ES-I3 (cell line): ENCODE measurements at regions not wholly inside any gene's neighbourhood (a gene's known extent, or its start where the extent isn't known, plus 50 kb on each side); places are given as distances from the start of the nearest gene placed in this dataset.

Experiments
- H3K36me3 ChIP-seq: 2 replicates; pipeline ENCODE4 v1.6.1; 2013; ENCODE audit warnings: mild to moderate bottlenecking, low read length, control low read depth, moderate library complexity; ENCODE audit not compliant: insufficient read depth
- H3K4me1 ChIP-seq: 2 replicates; pipeline ENCODE4 v1.6.1; 2013; ENCODE audit warnings: mild to moderate bottlenecking, control low read depth, low read length; ENCODE audit not compliant: insufficient read depth
- H3K9ac ChIP-seq: 2 replicates; pipeline ENCODE4 v1.6.1; 2013; ENCODE audit warnings: low read depth, mild to moderate bottlenecking, low read length, moderate library complexity
- H3K9me3 ChIP-seq: 2 replicates; pipeline ENCODE4 v1.6.1; 2013; ENCODE audit warnings: mild to moderate bottlenecking, low read length, moderate library complexity; ENCODE audit not compliant: control insufficient read depth, insufficient read depth

DNA sequence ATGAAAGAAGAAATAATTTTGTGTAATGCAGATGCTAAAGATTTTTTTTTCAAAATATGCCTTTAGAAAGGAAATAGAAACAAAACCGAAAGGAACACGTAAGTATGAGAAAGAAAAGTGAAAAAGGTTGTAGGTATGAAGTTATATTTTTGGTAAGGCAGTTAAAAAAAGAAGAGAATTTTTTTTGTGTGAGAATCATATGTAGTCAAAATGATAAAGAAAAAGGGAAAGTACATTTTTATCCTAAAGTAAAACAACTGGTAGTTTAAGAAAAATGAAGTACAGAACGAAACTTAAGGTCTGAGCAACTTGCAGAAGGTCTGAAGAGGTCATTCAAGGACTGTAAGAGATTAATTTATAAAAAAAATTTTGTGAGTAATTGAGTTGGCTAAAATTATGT is 164.0 kb upstream of the TRAM1L1 start:
- Histone ChIP-seq H3K36me3 (no peaks in the 10 kb centered on the region), H3K4me1 (no peaks in the 10 kb centered on the region), H3K9me3 (no peaks in the 10 kb centered on the region; the same call in 1 of the 2 replicates), H3K9ac (no peak overlapping the region)

DNA sequence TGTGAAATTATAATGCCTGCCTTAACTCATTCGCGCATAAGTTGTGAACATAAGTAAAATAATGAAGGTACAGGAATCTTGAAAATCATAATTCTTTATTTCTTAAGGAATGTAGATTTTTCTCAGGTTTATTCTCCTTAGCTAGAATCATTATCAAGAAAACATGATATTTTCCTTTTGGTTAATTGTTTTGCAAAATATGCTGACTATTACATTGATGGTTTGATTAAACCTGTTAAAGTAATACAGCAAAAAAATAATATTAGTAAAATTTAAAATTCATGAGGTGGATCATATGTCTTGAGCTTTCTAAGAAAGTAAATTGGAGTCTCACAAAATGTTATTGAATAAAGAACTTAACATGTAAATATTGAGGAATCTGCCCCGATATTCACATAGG is 178.7 kb upstream of the TRAM1L1 start:
- Histone ChIP-seq H3K4me1 (no peaks in the 10 kb centered on the region), H3K9me3 (no peaks in the 10 kb centered on the region; the same call in 1 of the 2 replicates), H3K36me3 (no peaks in the 10 kb centered on the region), H3K9ac (no peak overlapping the region)

DNA sequence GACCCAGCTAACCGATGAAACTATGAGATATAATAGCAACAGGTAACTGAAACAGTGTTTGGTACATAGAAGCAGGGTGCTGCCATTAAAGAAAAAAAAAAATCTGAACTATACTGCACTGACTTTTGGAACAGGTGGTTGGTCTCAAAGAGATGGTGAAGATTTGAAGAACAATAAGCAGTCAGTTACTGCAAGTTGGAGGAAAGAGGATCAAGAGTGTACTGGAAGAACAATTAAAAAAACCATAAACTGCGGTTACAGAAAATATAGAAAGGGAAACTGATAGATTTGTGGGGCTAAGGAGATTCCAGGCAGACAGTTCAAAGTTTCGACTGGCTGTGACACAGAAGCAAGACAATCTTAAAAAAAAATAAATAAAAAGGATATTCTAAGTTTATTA is 181.9 kb upstream of the TRAM1L1 start:
- Histone ChIP-seq H3K9me3 (no peaks in the 10 kb centered on the region), H3K4me1 (no peaks in the 10 kb centered on the region), H3K9ac (no peak overlapping the region)

GRCh38 chr4:117284736-117285135 is 199.4 kb upstream of the TRAM1L1 start:
- Histone ChIP-seq H3K9me3 (no peaks in the 10 kb centered on the region), H3K4me1 (no peaks in the 10 kb centered on the region), H3K9ac (no peak overlapping the region), H3K36me3 (no peaks in the 10 kb centered on the region)

More for the DNA sequence above, 181.9 kb upstream of the TRAM1L1 start:
- H3K36me3 ChIP-seq: no peaks in the 10 kb centered on the region

DNA sequence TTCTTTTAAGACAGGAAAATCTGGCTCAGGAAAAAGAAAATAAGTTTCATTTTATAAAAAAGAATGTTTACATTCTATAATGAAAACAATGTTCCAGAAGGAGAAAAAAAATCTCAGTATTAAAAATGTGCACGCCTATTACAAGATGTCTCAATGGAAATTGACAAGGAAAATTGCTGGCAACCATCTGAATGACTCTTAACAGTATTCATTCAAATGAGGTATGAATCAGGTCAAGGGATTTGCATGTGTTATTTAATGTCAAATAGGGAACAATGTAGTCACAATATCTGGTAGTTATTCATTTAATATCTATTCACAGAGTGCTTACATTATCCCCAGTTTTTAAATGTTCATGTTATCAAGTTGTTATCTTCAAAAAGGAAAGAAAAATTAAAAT is 208.4 kb upstream of the TRAM1L1 start:
- Histone ChIP-seq H3K9ac (no peak overlapping the region), H3K36me3 (no peaks in the 10 kb centered on the region; the same call in 1 of the 2 replicates), H3K9me3 (no peaks in the 10 kb centered on the region), H3K4me1 (no peaks in the 10 kb centered on the region)

GRCh38 chr4:117302226-117302625 is 216.8 kb upstream of the TRAM1L1 start:
- no peaks in the 10 kb centered on the region for H3K4me1 ChIP-seq
- no peaks in the 10 kb centered on the region; the same call in 1 of the 2 replicates for H3K36me3 ChIP-seq
- H3K9ac ChIP-seq: no peak overlapping the region
- H3K9me3 ChIP-seq: no peaks in the 10 kb centered on the region

- no peaks in the 10 kb centered on the region for H3K36me3 ChIP-seq
- H3K9ac ChIP-seq: no peak overlapping the region
- H3K4me1 ChIP-seq: no peaks in the 10 kb centered on the region
- H3K9me3 ChIP-seq: no peaks in the 10 kb centered on the region
Observed at GRCh38 chr4:117311215-117311614, 225.8 kb upstream of the TRAM1L1 start.

DNA sequence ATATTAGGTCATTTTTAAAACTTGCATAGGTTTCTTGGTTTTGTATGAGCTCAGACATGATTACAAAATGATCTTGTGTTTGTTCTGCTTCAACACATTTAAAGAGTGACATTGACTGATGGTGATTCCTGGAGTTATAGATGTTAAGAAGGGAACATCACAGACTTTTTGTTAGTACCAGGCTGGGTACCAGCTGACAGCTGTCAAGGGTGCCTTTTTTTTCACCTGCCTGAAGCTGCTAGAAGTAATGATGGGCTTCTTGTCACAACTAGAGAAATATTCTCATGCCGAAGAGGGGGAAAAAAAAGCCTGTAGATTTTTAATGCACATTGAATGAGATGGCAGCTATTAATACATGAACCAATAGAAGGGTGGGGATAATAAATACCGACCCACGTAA is 226.6 kb upstream of the TRAM1L1 start:
- Histone ChIP-seq H3K9me3 (no peaks in the 10 kb centered on the region), H3K4me1 (no peaks in the 10 kb centered on the region), H3K9ac (no peak overlapping the region)

DNA sequence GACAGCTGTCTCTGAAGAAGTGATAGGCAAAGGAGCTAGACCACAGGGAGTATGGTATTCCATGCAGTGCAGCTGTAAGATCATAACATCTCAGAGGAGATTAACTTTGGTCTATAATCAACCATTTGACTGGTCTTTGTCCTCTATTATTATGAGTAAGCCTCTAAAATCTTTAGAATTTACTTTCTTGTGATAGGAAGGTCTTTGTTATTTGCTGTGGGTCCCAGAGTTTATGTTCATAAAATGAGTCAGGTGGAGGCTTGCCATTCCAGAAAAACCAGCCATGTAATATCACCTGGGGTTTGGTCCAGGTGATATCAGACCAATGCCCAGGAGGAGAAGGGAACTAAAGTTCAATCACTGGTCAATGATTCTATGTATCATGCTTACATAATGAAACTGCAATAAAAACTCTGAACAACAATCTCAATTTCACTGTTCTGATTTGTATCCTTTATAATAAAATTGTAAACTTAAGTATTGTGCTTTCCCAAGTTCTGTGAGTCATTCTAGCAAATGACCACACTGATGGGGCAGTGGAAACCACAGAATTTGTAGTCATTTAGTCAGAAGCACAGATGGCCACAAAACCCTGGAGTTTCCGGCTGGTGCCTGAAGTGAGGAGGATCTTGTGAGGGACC is 239.6 kb upstream of the TRAM1L1 start:
- H3K36me3 ChIP-seq: no peaks in the 10 kb centered on the region

More for the DNA sequence above, 226.6 kb upstream of the TRAM1L1 start:
- H3K36me3 ChIP-seq: no peaks in the 10 kb centered on the region

GRCh38 chr4:117326091-117326490 is 240.7 kb upstream of the TRAM1L1 start:
- Histone ChIP-seq H3K4me1 (no peaks in the 10 kb centered on the region), H3K36me3 (no peaks in the 10 kb centered on the region), H3K9me3 (no peaks in the 10 kb centered on the region), H3K9ac (no peak overlapping the region)

More for the DNA sequence above, 239.6 kb upstream of the TRAM1L1 start:
- Histone ChIP-seq H3K4me1 (no peaks in the 10 kb centered on the region), H3K9ac (no peak overlapping the region), H3K9me3 (no peaks in the 10 kb centered on the region)

DNA sequence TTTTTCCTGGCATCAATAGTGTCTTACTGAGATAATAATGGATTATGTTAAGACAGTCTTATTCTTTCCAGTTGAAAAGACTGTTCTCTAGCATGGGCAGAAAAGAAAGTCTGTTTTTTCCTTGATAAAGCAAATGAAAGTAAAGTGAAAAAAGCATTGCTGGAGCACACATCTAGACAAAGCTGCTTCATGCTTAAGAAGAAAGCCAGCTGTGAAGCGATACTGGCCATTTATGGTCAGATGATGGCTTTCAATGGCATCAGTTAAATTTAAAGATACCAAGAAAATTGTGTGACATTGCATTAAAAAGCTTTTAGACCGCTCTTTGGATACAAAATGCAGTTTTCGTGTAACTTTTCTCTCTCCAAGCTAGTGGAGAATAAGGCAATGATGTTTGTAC is 242.1 kb upstream of the TRAM1L1 start:
- no peak overlapping the region for H3K9ac ChIP-seq
- H3K9me3 ChIP-seq: no peaks in the 10 kb centered on the region
- no peaks in the 10 kb centered on the region for H3K36me3 ChIP-seq

DNA sequence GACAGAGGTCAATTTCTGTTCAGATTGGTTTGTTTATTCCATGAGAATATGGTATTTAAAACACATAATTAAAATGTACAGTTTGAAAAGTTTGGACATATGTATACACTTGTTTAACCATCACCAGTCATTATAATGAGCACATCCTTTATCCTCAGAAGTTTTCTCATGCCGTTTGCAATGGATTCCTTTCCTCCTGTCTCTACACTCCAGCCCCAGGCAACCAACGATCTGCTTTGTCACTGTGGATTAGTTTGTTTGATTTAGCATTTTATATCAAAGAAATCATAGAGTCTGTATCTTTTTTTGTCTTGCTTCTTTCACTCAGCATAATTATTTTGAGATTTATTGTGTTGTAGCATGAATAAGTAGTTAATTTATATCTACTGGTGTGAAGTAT is 243.0 kb upstream of the TRAM1L1 start:
- Histone ChIP-seq H3K36me3 (no peaks in the 10 kb centered on the region), H3K4me1 (no peaks in the 10 kb centered on the region), H3K9me3 (no peaks in the 10 kb centered on the region), H3K9ac (no peak overlapping the region)

More for the DNA sequence above, 242.1 kb upstream of the TRAM1L1 start:
- no peaks in the 10 kb centered on the region for H3K4me1 ChIP-seq

- H3K9me3 ChIP-seq: no peaks in the 10 kb centered on the region
- no peaks in the 10 kb centered on the region for H3K36me3 ChIP-seq
- H3K4me1 ChIP-seq: no peaks in the 10 kb centered on the region
- no peak overlapping the region for H3K9ac ChIP-seq
Observed at GRCh38 chr4:117331817-117332216, 246.4 kb upstream of the TRAM1L1 start.

GRCh38 chr4:117334451-117335188 is 249.2 kb upstream of the TRAM1L1 start:
- Histone ChIP-seq H3K9ac (no peak overlapping the region), H3K9me3 (no peaks in the 10 kb centered on the region), H3K4me1 (no peaks in the 10 kb centered on the region), H3K36me3 (no peaks in the 10 kb centered on the region)

DNA sequence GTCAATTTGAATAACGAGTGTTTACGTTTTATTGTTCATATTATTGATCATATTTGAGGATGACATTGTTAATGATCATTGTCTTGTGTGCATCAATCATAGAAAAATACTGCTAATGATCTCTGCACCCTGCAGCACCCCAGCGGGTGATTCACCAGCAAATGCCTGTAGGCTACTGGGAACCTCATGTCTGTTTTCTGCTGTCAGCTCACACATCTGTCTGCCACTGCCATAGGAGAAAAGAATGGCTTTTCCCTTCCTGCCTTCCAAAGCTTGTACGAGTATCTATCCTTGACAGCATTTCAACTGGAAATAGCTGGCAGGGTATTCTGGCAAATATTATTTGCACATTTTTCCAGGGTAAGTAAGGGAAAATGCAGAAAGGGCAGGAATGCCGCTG is 272.1 kb upstream of the TRAM1L1 start:
- H3K9ac ChIP-seq: no peak overlapping the region
- H3K9me3 ChIP-seq: no peaks in the 10 kb centered on the region
- H3K36me3 ChIP-seq: no peaks in the 10 kb centered on the region

More for the DNA sequence above, 272.1 kb upstream of the TRAM1L1 start:
- H3K4me1 ChIP-seq: no peaks in the 10 kb centered on the region
